ENCODE measurements at regions not wholly inside any gene's neighbourhood (a gene's known extent, or its start where the extent isn't known, plus 50 kb on each side); places are given as distances from the start of the nearest gene placed in this dataset.

GRCh38 chr5:158145827-158146226 is 286.9 kb upstream of the CLINT1 start:
- no peak for DNase-seq

- no peak for DNase-seq
Observed at GRCh38 chr5:158143081-158143480, 284.1 kb upstream of the CLINT1 start.

DNA sequence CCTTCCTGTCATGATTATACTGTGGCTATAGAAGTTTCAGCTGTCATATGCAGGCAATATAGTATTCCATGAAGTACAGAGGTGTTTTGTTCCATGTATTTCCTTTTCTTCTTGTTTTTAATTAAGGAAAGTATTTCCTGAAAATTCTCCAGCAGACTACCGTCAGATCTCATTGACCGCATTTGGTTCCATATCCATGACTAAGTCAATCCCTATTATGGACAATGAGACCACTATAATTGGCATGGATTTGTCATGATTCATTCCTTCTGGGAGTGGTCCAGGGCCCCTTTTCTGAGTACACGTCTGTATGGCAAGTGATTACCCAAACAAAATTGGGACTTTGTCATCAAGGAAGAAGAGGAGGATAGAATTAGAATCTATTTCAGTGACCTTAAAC is 283.2 kb upstream of the CLINT1 start:
- no peak for DNase-seq

DNA sequence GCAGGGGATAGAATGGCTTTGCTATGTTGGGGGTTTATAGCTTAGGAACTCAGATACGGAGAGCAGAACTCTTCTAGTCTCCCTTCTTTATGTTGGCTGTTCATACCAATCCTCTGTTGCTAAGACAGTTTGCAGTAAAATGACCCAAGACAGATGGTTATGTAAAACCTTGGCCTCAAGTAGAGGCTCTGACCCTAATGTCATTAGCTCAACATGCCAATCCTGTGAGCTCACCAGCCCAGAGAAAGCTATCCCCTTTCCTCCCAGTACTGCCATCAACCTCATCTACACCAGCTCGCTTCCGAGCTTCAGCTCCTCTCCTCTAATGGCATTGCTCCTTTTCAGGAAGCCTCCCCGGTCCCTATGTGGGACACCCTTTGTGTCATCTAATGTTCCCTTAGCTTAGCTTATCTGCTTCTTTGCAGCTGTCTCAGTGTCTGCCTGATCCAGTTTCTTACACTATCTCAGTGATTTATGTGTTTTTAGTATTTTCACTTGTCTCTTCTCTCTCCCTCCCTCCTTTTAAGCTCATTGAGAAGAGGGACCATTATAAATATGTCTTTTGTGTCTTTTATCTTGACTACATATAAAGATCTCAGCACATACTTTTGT is 281.3 kb upstream of the CLINT1 start:
- no peak for DNase-seq

DNA sequence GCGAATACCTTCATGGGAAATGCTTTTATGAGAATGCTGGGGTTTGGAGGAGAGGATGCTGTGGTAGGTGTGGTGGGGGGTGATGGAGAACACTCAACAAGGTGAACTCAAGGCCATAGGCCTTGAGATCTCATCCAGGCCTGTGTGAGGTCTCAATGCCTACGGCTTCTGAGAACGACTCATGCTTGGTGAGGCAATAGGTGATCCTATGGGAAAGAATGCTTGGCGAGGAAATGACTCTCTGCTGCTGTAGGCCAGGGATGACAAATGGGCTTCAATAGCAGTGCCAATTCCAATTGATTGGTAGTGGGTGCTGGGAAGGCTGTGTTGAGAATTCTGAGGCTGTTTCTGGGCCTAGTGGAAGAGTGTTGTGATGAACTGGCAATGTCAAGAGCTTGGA is 280.2 kb upstream of the CLINT1 start:
- DNase-seq = no peak

- DNase-seq = no peak
Observed at GRCh38 chr5:158135682-158136179, 276.8 kb upstream of the CLINT1 start.

DNA sequence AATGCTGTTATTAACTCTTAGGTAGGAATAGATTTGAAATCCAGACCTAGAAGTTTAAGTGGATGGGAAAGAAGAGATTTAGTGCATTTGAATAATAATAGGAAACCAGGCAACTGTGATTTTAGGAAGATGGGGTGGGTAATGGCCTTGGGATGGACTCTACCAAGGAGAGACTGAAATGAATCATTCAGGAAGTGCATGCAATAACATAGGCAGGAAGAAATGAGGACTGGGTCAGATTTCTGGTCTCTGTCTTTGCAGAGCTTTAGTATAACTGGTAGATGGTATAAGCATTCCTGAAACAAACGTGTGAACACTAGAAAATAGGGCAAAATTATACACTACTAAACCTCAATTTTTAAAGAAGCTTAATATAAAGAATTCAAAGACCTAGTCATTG is 274.4 kb upstream of the CLINT1 start:
- DNase-seq = no peak

DNA sequence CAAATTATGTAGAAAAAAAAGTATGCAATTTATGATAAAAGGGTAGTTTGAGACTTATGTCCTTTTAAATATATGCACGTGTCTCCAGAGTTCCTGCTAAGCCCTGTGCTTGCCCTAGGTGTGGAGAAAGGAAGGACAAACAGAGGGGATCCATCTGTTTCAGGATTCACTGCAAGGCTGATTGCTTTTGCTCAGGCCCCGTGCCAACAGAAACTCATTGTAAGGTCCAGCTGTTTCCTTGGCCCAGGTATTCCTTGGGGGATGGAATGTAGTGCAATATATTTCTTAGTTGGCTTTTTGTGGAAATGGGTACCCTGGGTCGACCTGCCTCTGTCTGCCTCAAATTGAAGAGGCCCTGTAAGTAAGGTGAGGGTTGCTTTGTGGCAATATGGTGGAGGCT is 268.6 kb upstream of the CLINT1 start:
- no peak for DNase-seq

DNA sequence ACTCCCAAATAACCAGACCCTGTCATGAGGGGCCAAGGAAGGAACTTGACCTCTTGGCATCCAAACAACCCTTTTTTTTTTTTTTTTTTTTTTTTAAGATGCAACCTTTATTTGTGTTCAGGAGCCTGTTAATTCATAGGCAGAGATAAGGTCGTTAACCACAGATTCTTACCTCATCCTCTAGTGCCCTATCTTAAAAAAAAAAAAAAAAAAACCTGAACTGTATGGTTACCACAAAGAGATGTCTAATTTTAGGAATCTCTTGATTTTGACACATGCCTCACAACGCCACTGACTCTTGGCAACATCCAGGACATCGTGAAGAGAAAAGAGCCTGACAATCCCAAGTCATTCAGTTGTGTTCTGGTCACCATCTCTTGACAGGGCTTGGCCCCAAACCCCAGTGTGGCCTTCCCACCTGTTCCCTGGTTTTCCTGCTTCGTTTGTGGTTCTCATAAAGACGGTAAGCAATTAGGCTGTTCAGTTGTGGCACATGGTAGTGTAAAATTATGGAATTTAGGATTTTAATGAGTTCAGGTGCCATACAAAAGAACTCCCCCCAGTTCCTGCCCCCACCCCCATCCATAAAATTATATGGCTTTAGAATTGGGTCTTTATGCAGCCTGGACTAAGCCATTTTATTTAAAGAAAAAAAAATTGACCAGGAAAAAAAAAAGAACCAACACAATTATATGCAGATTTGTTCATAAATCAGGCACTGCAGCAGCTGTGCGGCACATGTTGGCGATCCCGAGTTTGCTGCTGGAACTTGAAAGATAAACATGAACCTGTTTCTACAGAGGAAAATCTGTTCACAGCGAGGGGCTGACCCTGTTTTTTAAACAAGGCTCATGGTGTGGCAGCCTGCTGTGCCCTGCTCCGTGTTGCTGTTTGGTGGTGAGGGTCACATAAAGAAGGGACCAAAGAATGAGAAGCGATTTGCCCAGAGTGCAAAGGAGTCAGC is 267.8 kb upstream of the CLINT1 start:
- DNase-seq = no peak

- no peak for DNase-seq
Observed at GRCh38 chr5:158124606-158125316, 265.8 kb upstream of the CLINT1 start.

GRCh38 chr5:158123595-158123994 is 264.6 kb upstream of the CLINT1 start:
- no peak for DNase-seq

GRCh38 chr5:158121678-158122077 is 262.7 kb upstream of the CLINT1 start:
- DNase-seq = no peak

GRCh38 chr5:158120760-158121159 is 261.8 kb upstream of the CLINT1 start:
- no peak for DNase-seq

- peak; percentile 10 for DNase-seq
Observed at GRCh38 chr5:158119961-158120723, 261.2 kb upstream of the CLINT1 start.

DNA sequence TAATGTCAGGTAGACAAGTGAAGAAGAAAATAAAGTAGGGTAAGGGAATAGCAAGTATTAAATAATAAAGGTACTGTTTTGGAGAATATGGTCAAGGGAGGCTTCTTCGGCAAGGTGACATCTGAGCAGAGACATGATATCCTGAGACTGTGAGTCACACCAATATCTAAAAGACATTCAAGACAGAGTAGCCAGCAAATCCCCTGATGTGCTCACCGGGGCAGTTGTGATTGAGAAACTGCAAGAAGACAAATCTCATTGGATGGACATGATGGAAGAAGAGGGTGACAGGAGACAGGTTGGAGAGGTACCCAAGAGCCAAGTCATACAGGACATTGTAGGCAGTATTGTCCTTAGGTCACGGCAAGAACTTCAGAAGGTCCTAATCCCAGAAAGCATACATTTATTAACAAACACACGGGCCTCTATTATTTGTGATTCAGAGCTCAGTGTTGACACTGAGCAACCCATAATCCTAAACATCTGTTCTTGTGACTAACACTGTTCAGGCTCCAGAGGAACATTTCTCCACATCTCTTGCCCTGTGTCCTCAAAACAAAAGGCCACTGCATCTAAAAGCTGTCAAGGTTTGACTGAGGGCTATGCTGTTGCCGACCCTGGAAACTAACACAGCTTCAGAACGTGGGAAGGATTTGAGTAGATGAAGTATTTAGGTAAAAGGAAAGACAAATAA is 258.7 kb upstream of the CLINT1 start:
- no peak for DNase-seq

- DNase-seq = no peak
Observed at GRCh38 chr5:158116965-158117364, 258.0 kb upstream of the CLINT1 start.

DNA sequence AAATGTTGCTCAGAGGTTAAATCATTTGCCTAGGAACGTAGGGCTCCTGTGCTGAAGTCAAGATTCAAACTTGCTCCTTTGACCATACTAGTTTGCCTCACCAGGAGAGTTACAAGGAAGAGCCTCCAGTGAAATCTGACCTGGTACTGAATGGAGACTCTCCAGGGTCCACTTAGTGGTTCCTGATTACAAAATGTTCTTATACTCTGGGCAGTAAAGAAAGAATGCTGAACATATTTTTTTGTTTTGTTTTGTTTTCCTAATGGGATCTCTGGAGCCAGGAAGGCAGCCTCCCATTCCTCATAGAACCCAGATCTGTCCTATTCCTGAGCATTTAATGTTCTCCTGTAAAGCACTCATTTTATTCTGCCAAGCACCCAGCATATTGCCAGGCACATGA is 256.5 kb upstream of the CLINT1 start:
- no peak for DNase-seq

DNA sequence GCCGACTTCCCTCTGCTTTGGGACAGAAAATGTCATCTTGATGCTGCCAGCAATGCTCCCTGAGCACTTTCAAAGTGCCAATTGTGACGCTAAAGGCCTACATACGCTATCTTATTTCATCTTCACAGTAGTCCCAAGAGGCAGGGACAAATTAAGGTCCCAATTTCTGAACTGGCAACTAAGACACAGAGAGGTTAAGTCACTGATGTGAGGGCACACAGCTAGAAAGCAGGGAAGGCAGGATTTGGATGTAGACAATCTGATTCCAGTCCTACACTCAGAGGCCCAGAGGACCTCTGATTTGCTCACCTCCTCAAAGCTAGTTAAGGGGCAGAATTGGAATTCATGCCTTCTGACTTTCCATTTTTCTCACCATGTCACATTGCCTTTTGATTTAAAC is 249.2 kb upstream of the CLINT1 start:
- no peak for DNase-seq

DNA sequence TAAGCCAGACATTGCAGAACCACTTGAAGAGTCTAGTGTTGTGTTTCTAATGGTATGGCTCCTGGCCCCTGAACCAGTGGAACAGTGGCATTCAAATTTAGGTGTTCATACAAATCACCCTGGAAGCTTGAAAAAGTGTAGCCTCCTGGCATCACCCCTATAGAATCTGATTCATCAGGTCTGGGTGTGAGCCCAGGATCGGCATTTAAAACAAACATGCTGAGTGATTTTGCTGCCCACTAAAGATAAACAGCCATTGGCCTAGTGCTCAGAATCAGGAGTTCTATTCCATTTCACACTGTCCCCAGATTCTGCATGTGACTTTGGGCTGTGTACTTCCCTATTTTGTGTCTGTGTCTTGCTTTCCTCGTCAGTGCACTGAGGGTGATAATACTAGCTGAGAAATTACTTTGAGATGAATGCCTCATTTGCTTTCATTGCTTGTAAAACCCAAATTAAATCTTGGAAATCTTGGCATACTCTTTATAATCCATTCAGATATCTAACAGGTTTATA is 241.5 kb upstream of the CLINT1 start:
- DNase-seq = peak; percentile 29

GRCh38 chr5:158099571-158100105 is 240.7 kb upstream of the CLINT1 start:
- DNase-seq = no peak

GRCh38 chr5:158096835-158097234 is 237.9 kb upstream of the CLINT1 start:
- DNase-seq = no peak

DNA sequence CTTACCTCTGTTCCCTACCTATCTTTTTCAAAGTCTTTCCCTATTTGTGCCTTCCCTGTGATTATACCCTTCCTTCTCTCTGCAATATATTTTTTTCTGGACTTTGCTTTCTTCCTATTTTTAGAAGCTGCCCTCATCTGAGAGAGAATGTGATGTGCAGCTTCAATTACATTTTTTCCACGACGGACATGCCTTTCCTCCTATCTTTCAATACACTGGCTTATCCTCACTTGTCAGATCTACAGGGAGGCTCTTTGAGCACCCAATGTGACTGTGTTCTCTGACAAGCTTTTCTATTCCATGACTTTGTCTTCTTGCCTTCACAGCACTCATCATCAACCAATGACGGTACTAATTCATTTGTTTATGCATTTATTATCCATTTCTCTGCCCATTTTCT is 227.9 kb upstream of the CLINT1 start:
- no peak for DNase-seq

Data from OCI-M1 (cell line).